ENCODE measurements at regions not wholly inside any gene's neighbourhood (a gene's known extent, or its start where the extent isn't known, plus 50 kb on each side); places are given as distances from the start of the nearest gene placed in this dataset.

GRCh38 chr6:126766820-126767219 lies 351.7 kb upstream of the RSPO3 start:
- TF ChIP-seq CTCF (IDR thresholded peaks at IDR 0.05) (no peak), EP300 (IDR thresholded peaks at IDR 0.05) (no peak), POLR2A (IDR thresholded peaks at IDR 0.05) (no peak)
- Histone ChIP-seq H3K9me3 (no peaks in the 10 kb centered on the region), H3K4me3 (no peak overlapping the region), H3K27me3 (no peaks in the 10 kb centered on the region), H3K36me3 (no peaks in the 10 kb centered on the region), H3K27ac (no peak overlapping the region), H3K4me1 (peaks cover 0 to 7% (median 0%) of the 10 kb centered on the region in 4 donors)
- WGBS, 2 donors, result 64 to 85% methylated on average over 3 of the region's 3 CpGs
- no peak for DNase-seq (ENCODE audit: low spot score in 2 of 2)

- no peak overlapping the region for H3K4me3 ChIP-seq
- H3K27ac ChIP-seq, result no peak overlapping the region
- TF ChIP-seq CTCF (IDR thresholded peaks at IDR 0.05), result no peak
- no peak for TF ChIP-seq EP300 (IDR thresholded peaks at IDR 0.05)
- no peak for TF ChIP-seq POLR2A (IDR thresholded peaks at IDR 0.05)
- DNase-seq (ENCODE audit: low spot score in 2 of 2), result no peak
- H3K9me3 ChIP-seq, result no peaks in the 10 kb centered on the region
- H3K36me3 ChIP-seq, result no peaks in the 10 kb centered on the region
- peaks cover 0 to 7% (median 0%) of the 10 kb centered on the region in 4 donors for H3K4me1 ChIP-seq
- 56 to 59% methylated on average over 1 of the region's 1 CpG for WGBS, 2 donors
- H3K27me3 ChIP-seq, result no peaks in the 10 kb centered on the region
Observed at GRCh38 chr6:126767711-126768110, 350.8 kb upstream of the RSPO3 start.

GRCh38 chr6:126770176-126770575 lies 348.3 kb upstream of the RSPO3 start:
- H3K4me3 ChIP-seq, result no peak overlapping the region
- DNase-seq (ENCODE audit: low spot score in 2 of 2), result no peak
- 57 to 58% methylated on average over 1 of the region's 1 CpG for WGBS, 2 donors
- H3K9me3 ChIP-seq, result no peaks in the 10 kb centered on the region
- peaks cover 0 to 10% (median 0%) of the 10 kb centered on the region in 4 donors for H3K4me1 ChIP-seq
- no peak for TF ChIP-seq EP300 (IDR thresholded peaks at IDR 0.05)
- TF ChIP-seq POLR2A (IDR thresholded peaks at IDR 0.05), result no peak
- no peak for TF ChIP-seq CTCF (IDR thresholded peaks at IDR 0.05)
- H3K27me3 ChIP-seq, result no peaks in the 10 kb centered on the region
- no peak overlapping the region for H3K27ac ChIP-seq
- no peaks in the 10 kb centered on the region for H3K36me3 ChIP-seq

GRCh38 chr6:126773112-126773805 lies 345.2 kb upstream of the RSPO3 start:
- Histone ChIP-seq H3K36me3 (no peaks in the 10 kb centered on the region), H3K9me3 (no peaks in the 10 kb centered on the region), H3K27me3 (no peaks in the 10 kb centered on the region), H3K27ac (peak overlapping the region in 2 of 4 donors; percentile 9 to 61), H3K4me3 (no peak overlapping the region), H3K4me1 (peaks cover 0 to 10% (median 0%) of the 10 kb centered on the region in 4 donors)
- TF ChIP-seq CTCF (IDR thresholded peaks at IDR 0.05) (no peak), EP300 (IDR thresholded peaks at IDR 0.05) (peak in 1 of 2 donors; percentile 67)
- peak in 1 of 2 donors; percentile 5 for DNase-seq (ENCODE audit: low spot score in 2 of 2)
- WGBS, 2 donors, result 27 to 29% methylated on average over 9 of the region's 9 CpGs

- no peaks in the 10 kb centered on the region for H3K36me3 ChIP-seq
- H3K27ac ChIP-seq, result no peak overlapping the region
- no peak overlapping the region for H3K4me3 ChIP-seq
- no peaks in the 10 kb centered on the region for H3K27me3 ChIP-seq
- H3K4me1 ChIP-seq, result no peaks in the 10 kb centered on the region
- TF ChIP-seq EP300 (IDR thresholded peaks at IDR 0.05) (no peak), POLR2A (IDR thresholded peaks at IDR 0.05) (no peak), CTCF (IDR thresholded peaks at IDR 0.05) (no peak)
- H3K9me3 ChIP-seq, result no peaks in the 10 kb centered on the region
- no peak for DNase-seq (ENCODE audit: low spot score in 2 of 2)
- WGBS, 2 donors, result 80 to 82% methylated on average over 3 of the region's 3 CpGs
Observed at GRCh38 chr6:126779331-126779730, 339.1 kb upstream of the RSPO3 start.
